ENCODE measurements at regions not wholly inside any gene's neighbourhood (a gene's known extent, or its start where the extent isn't known, plus 50 kb on each side); places are given as distances from the start of the nearest gene placed in this dataset.

DNA sequence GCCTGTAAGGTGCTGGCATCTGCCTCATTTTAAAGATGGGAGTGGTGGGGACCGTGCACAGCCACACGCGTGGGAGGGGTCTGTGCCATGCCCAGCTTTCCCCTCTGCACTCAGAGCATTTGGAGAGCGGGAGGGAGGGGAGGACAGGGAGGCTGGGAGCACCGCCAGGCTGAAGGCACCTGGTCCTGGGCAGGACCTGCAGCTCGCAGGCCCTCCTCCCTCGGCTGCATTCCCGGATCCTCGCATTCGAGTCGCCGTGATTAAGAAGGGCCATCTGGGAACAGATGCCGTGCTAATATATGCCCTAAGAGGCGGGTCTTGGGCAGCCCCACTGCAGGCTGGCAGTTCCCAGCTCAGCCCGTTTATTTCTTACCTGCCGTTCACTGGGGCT, 84.0 kb downstream of the PTGR3 start:
- peaks cover 12% of the 10 kb centered on the region for H3K27me3 Mint-ChIP-seq (ENCODE audit: low read depth)
- no peaks in the 10 kb centered on the region for H3K9me3 Mint-ChIP-seq
- no peak overlapping the region for H3K4me3 Mint-ChIP-seq

DNA sequence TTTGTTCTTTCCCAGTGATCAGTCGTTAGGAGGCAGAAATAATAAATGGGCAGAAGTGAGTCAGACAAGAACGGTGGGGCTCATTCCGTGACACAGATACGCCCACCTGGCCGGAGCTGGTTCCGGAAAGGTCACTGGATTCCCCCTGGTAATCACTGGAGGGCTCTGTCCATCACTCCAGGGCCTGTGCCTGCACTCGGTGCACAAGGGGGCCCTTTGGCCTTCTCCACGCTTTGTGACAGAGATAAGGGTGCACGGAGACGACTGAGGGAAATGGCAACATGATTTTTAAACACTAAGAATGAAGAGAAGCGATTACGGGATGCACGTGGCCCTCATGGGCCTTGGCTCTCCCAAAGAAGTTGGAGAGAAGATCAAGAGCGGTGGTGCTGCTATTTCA, 84.4 kb downstream of the PTGR3 start:
- H3K36me3 Mint-ChIP-seq (ENCODE audit: low read depth), result no peaks in the 10 kb centered on the region
- H3K27me3 Mint-ChIP-seq (ENCODE audit: low read depth), result peaks cover 12% of the 10 kb centered on the region
- TF ChIP-seq, protein P1, sequence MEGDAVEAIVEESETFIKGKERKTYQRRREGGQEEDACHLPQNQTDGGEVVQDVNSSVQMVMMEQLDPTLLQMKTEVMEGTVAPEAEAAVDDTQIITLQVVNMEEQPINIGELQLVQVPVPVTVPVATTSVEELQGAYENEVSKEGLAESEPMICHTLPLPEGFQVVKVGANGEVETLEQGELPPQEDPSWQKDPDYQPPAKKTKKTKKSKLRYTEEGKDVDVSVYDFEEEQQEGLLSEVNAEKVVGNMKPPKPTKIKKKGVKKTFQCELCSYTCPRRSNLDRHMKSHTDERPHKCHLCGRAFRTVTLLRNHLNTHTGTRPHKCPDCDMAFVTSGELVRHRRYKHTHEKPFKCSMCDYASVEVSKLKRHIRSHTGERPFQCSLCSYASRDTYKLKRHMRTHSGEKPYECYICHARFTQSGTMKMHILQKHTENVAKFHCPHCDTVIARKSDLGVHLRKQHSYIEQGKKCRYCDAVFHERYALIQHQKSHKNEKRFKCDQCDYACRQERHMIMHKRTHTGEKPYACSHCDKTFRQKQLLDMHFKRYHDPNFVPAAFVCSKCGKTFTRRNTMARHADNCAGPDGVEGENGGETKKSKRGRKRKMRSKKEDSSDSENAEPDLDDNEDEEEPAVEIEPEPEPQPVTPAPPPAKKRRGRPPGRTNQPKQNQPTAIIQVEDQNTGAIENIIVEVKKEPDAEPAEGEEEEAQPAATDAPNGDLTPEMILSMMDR (IDR thresholded peaks at IDR 0.05; ENCODE audit: unreplicated experiment in 3 of 3), result no peak
- H3K4me1 Mint-ChIP-seq, result peaks cover 14% of the 10 kb centered on the region
- no peaks in the 10 kb centered on the region for H3K9me3 Mint-ChIP-seq
- no peak overlapping the region for H3K4me3 Mint-ChIP-seq
- no peak overlapping the region for H3K27ac Mint-ChIP-seq

More for the DNA sequence above, 84.0 kb downstream of the PTGR3 start:
- TF ChIP-seq, protein P1 (IDR thresholded peaks at IDR 0.05; ENCODE audit: unreplicated experiment in 3 of 3), result no peak
- Mint-ChIP-seq H3K4me1 (peaks cover 14% of the 10 kb centered on the region), H3K36me3 (ENCODE audit: low read depth) (no peaks in the 10 kb centered on the region), H3K27ac (no peak overlapping the region)

DNA sequence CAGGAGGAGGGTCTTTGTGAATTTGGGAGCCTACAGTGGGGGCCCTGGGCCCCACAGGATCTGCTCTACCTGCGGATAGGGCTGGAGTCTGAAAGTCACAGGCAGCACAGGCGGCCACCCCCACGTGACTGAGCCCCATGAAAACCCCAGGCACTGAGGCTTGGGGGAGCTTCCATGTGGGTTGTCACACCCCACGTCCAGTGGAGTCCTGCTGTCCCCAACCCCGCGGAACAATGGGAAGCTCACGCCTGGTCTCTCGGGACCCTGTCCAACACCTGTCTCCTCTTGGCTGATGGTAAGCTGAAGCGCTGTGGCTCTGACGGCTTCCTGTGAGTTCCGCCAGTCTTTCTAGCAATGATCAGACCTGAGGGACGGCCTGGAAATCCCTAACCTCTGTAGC, 85.8 kb downstream of the PTGR3 start:
- TF ChIP-seq, protein P1 (IDR thresholded peaks at IDR 0.05; ENCODE audit: unreplicated experiment in 3 of 3), result no peak
- H3K36me3 Mint-ChIP-seq (ENCODE audit: low read depth), result no peaks in the 10 kb centered on the region
- peaks cover 13% of the 10 kb centered on the region for H3K4me1 Mint-ChIP-seq
- no peaks in the 10 kb centered on the region for H3K9me3 Mint-ChIP-seq
- no peak overlapping the region for H3K27ac Mint-ChIP-seq
- H3K27me3 Mint-ChIP-seq (ENCODE audit: low read depth), result peaks cover 12% of the 10 kb centered on the region
- H3K4me3 Mint-ChIP-seq, result no peak overlapping the region

DNA sequence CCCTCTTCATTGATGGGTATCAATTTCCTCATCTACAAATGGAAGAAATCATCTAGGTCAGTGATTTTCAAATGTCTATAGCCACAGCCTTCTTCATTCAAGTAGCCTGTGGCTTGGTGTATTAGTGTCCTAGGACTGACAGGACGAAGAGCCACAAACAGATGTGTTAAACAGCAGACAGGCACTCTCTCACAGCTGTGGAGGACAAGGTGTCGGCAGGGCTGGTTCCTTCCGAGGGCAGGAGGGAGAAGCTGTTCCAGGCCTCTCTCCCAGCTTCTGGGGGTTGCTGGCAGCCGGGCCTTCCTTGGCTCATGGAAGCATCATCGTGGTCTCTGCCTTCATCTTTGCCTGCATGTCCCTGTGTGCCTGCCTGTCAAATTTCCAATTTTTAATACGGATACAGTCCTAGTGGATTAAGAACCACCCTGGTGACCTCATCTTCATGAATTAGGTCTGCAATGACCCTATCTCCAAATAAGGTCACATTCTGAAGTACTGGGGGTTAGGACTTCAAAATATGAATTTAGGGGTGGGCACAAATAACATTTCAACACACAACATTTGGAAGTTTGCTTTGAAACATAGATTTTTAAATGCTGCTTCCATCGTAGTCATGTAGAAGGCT, 86.5 kb downstream of the PTGR3 start:
- peaks cover 12% of the 10 kb centered on the region for H3K27me3 Mint-ChIP-seq (ENCODE audit: low read depth)
- H3K27ac Mint-ChIP-seq, result no peak overlapping the region
- H3K36me3 Mint-ChIP-seq (ENCODE audit: low read depth), result no peaks in the 10 kb centered on the region
- peaks cover 9% of the 10 kb centered on the region for H3K4me1 Mint-ChIP-seq
- TF ChIP-seq, protein P1 (IDR thresholded peaks at IDR 0.05; ENCODE audit: unreplicated experiment in 3 of 3), result no peak
- H3K4me3 Mint-ChIP-seq, result no peak overlapping the region
- H3K9me3 Mint-ChIP-seq, result no peaks in the 10 kb centered on the region

DNA sequence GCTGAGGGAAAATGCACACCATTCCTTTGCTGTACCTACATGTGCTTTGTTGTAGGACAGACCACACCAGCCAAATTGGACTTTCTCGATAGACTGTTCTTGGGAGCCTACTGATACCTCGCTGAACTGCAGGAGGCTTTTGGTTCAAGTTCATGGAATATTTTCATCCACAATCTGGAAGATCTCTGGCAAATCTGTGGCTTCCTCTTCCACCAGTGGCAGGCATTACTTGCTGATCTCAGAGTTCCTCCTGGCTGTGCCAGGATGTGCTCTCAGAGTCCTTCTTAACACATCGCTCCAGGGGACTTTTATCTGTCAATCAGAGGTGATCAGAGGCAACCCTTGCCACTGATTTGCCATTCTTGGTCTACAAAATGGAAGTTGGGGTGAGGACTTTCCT, 87.7 kb downstream of the PTGR3 start:
- Mint-ChIP-seq H3K9me3 (no peaks in the 10 kb centered on the region), H3K27ac (no peak overlapping the region), H3K36me3 (ENCODE audit: low read depth) (no peaks in the 10 kb centered on the region)

DNA sequence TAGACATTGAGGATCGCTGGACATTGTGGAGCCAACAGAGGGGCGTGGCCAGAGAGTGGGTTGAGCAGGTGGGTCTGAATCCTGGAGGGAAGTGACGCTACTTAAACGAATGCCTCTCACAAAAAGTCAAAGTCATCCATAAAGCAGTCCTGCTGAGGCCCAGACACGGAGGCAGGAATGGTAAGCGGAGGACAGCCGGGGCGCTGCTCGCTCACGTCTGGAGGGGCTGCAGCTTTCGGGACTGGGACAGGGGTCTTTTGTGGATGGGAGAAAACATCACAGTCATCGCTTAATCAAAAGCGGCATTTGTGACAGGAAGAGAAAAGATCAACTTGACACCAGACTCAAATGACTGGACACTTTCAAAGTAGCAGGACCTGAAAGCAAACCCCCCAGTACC, 88.4 kb downstream of the PTGR3 start:
- H3K27ac Mint-ChIP-seq, result no peak overlapping the region
- H3K4me1 Mint-ChIP-seq, result no peaks in the 10 kb centered on the region
- TF ChIP-seq, protein P1 (IDR thresholded peaks at IDR 0.05; ENCODE audit: unreplicated experiment in 3 of 3), result no peak
- H3K27me3 Mint-ChIP-seq (ENCODE audit: low read depth), result peaks cover 12% of the 10 kb centered on the region
- no peak overlapping the region for H3K4me3 Mint-ChIP-seq
- H3K9me3 Mint-ChIP-seq, result no peaks in the 10 kb centered on the region
- no peaks in the 10 kb centered on the region for H3K36me3 Mint-ChIP-seq (ENCODE audit: low read depth)

More for the DNA sequence above, 87.7 kb downstream of the PTGR3 start:
- Mint-ChIP-seq H3K4me1 (peaks cover 3% of the 10 kb centered on the region), H3K27me3 (ENCODE audit: low read depth) (peaks cover 12% of the 10 kb centered on the region), H3K4me3 (no peak overlapping the region)
- TF ChIP-seq, protein P1 (IDR thresholded peaks at IDR 0.05; ENCODE audit: unreplicated experiment in 3 of 3), result no peak
